ENCODE measurements at regions not wholly inside any gene's neighbourhood (a gene's known extent, or its start where the extent isn't known, plus 50 kb on each side); places are given as distances from the start of the nearest gene placed in this dataset.

DNA sequence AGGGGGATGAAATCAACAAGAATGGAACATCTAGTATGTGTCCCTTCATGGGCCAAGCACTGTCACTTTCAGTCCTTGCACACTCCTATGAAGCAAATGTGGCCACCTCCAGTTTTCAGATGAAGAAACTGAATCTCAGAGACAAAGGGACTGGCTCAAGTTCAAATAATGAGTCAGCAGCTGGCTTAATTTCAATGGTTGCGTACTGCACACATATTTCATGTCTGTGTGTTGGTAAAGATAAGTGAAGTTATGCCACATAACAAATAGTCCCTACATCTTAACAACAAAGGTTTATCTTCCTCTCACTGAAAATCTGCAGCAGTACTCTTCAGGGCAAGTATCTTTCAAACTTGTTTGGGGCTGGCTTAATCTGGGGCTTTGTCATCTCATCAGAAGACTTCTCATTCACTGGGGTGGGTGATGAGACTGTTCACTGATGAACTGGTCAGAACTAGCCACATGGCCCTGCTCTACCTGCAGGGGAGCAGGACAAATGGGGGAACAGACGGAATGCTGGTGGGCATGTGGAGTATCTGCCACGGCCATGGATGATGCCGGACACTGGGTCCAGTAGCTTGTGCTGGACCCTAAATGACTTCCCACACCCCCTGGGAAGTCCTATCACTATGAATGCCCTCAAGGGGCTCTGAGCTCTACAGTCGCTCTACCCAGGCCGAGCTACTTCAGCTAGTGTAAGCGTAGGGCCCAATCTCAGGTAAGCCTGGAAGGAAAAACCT, 263.2 kb downstream of the CYP26B1 start:
- TF ChIP-seq ELF4 (IDR thresholded peaks at IDR 0.05) (no peak), SP1 (IDR thresholded peaks at IDR 0.05) (no peak), FOXM1 (IDR thresholded peaks at IDR 0.05; ENCODE audit: borderline replicate concordance) (no peak), TARDBP (IDR thresholded peaks at IDR 0.05) (no peak), NFRKB (IDR thresholded peaks at IDR 0.05) (no peak), BHLHE40 (IDR thresholded peaks at IDR 0.05; ENCODE audit: borderline replicate concordance) (no peak)

Data from HEK293T (cell line).